Panc1 (cell line): ENCODE measurements at regions not wholly inside any gene's neighbourhood (a gene's known extent, or its start where the extent isn't known, plus 50 kb on each side); places are given as distances from the start of the nearest gene placed in this dataset.

ENCODE experiments used
- CTCF ChIP-seq: fragments of 450-650 bp; IDR thresholded peaks from 2 replicates; pipeline ENCODE4 v1.5.1; 2017; ENCODE audit warnings: mild to moderate bottlenecking
- POLR2AphosphoS5 ChIP-seq: IDR thresholded peaks from 2 replicates; pipeline ENCODE4 v1.6.1; 2012; ENCODE audit warnings: mild to moderate bottlenecking, low read depth, low read length, moderate library complexity
- REST ChIP-seq, 2 experiments: IDR thresholded peaks; 2 replicates each; pipeline ENCODE4 v1.6.1; 2011 to 2012; ENCODE audit warnings: low read depth in 2 of 2, control low read depth in 1 of 2, low read length in 1 of 2, mild to moderate bottlenecking in 1 of 2, moderate library complexity in 1 of 2; ENCODE audit not compliant: insufficient read depth in 1 of 2

- no peak for TF ChIP-seq CTCF
- no peak for TF ChIP-seq POLR2AphosphoS5
- TF ChIP-seq REST (IDR thresholded peaks at IDR 0.05; ENCODE audit: insufficient read depth in 1 of 2, low read depth in 2 of 2, low read length in 1 of 2): no peak
These were observed 604.7 kb upstream of the FTMT start for GRCh38 chr5:121246971-121247370.
